CD4-positive, alpha-beta T cell treated with Interleukin-4 for 1 hour (primary cell): ENCODE measurements at regions not wholly inside any gene's neighbourhood (a gene's known extent, or its start where the extent isn't known, plus 50 kb on each side); places are given as distances from the start of the nearest gene placed in this dataset.
"Not testable (repeated sequence)": the region's sequence is repeated elsewhere in the genome, so short reads cannot be mapped to it uniquely, and the experiment has no call there.

Source experiments
- DNase-seq, 2 donors: peaks; one replicate each; pipeline ENCODE4 v3.0.0-alpha.2; 2020 to 2022

DNA sequence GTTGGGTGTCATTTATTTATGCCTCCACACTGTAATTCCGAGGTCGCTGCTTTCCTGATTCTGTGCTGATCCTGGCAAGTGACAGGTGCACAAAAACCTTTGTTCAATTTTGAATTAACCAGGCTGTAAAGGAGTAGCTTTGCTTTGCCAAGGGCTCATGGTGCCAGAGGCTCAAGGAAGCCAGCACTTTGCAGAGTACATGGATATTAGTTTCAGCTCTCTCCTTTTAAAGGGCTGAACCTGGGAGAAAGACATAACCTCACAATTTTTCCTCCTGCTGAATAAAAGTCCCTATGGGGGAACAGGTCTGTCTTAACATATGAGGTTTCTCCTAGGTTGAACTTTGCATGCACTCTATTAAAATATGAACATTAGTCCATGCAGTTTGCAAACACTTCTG, 227.6 kb upstream of the WSB1 start:
- DNase-seq, result no peak

DNA sequence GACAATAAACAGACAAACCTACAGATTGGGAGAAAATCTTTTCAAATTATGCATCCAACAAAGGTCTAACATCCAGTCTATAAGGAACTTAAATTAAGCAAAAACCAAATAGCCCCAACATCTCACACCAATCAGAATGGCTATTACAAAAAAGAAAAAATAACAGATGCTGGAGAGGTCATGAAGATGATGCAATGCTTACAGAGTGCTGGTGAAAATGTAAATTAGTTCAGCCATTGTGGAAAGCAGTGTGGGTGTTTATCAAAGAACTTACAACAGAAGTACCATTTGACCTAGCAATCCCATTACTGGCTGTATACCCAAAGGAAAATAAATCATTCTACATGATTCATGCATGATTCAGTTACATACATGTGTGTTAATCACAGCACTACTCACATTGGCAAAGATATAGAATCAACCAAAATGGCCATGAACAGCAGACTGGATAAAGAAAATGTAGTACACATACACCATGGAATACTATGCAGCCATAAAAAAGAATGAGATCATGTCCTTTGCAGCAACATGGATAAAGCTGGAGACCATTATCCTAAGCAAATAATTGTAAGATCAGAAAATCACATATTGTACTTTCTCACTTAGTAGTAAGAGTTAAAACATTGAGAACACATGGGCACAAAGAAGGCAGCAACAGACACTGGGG, 223.9 kb upstream of the WSB1 start:
- no peak for DNase-seq

DNA sequence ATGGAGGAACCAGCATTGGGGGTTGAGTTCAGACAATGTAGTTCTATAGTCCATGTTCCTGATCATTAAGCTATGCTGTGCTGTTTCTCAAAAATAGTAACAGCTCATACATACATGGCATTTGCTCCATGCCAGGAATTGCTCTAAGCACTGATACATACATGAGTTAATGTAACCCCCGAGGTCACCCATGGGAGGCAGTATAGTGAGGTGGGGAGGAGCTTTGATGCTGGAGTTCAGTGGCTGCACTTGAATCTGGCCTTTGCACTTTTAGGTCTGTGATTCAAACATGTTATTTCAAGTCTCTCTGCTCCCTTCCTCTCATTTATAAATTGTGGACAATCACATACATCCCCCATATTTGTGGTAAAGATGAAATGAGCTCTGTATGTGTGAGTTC, 223.1 kb upstream of the WSB1 start:
- DNase-seq, result no peak

DNA sequence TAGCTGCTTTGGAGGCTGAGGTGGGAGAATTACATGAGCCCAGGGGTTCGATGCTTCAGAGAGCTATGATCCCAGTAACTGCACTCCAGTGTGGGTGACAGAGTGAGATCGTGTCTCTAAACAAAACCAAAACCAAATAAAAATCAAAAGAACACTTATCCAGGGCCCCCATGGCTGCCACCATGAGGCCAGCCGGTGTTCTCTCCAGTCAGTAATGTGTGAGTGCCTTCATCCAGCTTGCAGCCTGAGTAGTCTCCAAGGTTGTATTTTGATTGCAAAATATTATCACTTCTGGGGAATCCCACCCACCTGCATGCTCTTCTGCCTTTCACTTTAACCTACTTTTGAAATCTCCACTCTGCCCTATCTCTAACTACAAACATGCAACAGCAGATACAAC, 221.0 kb upstream of the WSB1 start:
- no peak for DNase-seq

DNA sequence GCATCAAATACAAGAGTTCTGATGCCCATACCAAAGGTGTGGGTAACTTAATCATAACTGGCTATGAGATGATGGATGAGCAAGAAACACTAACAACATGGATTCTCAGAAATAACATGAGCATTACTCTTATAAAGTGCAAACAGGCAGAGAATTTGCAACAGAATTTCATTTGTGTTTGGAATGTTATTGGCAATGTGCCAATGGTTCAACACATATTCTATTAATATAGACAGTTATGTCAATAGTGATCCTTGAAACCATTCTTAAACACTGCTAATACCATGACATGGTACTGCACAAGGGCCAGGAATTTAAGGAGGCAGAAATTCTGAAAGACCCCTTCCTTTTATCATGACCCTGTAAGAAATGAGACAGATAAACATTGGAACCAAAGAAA, 217.1 kb upstream of the WSB1 start:
- no peak for DNase-seq

GRCh38 chr17:27078296-27078695, 215.6 kb upstream of the WSB1 start:
- DNase-seq, result no peak

DNA sequence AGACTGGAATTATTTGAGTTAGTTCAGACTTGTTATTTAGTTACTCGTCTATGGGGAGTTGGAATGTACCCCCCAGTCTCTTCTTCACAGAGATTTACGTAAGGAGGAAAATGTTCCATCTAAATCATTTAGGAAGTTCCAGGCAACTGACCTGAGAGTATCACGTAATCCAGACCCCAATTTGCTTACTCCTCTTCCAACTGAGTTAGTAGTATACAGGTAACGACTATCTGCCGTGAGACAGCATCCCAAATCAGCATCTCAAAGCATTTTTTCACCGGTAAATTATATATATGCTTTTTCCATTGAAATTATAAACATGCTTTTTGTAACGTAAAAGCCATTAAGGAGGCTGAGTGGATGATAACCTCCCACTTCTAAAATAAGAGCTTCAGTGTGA, 214.3 kb upstream of the WSB1 start:
- no peak for DNase-seq

DNA sequence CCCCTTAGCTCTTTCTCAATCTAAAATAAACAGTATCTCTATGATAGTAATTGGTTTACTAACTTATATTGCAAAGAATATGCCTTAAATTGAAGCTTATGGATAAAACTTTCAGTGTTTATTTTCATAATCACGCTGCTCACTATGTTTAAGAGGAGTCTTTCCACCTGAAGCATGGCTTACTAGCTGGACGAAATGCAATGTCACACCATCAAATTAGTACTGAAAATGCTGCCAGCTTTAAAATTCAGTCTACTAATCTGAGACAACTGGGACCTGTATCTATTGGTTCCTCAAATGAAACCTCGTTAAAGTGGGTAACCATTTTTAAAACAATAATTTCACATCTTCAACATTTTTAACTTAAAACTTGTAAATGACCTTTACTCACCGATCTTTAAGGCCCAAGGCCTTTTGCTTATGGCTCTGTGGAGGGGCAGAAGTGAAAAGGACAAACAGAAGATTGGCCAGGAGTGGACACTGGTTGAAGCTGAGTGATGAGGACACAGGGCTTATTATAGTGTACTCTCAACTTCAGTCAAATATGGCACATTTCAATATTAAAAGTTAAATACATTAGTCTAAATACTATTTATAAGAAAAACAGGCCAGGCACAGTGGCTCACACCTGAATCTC, 212.8 kb upstream of the WSB1 start:
- DNase-seq, result no peak

DNA sequence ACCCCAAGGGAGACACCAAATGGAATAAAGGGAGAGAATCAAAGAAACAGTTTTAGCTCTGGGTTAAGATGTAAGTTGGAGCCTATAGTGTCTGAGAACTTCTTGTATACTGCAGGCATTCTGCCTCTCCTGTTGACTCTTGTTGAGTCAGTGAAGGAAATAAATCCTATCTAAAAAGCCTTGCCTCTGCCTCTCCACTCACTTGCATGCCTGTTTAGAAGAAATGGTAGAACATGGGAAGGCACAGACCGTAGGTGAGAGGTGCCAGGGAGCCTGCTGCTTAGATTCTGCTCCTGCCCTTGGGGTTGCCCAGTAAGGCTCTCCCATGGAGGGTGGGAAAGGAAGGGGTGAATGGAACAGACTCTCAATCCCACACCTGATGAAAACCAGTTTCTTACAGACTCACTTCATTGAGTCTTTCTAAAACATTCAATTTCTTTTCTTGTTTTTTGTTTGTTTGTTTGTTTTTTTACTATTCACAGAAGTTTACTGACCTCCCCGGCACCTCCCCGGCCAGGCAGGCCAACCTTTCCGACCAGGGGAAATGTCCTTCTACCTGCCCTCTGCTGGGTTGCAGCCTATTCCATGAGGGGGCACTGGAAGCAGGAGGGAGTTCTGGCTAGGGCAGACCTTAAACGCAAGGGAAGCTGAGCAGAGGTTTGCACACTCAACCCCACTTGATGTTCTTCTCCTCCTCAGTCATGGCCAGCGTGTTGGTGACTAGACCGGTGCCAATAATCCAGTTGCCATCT, 211.7 kb upstream of the WSB1 start:
- DNase-seq, result no peak

GRCh38 chr17:27082775-27083154, 211.1 kb upstream of the WSB1 start:
- no peak for DNase-seq

DNA sequence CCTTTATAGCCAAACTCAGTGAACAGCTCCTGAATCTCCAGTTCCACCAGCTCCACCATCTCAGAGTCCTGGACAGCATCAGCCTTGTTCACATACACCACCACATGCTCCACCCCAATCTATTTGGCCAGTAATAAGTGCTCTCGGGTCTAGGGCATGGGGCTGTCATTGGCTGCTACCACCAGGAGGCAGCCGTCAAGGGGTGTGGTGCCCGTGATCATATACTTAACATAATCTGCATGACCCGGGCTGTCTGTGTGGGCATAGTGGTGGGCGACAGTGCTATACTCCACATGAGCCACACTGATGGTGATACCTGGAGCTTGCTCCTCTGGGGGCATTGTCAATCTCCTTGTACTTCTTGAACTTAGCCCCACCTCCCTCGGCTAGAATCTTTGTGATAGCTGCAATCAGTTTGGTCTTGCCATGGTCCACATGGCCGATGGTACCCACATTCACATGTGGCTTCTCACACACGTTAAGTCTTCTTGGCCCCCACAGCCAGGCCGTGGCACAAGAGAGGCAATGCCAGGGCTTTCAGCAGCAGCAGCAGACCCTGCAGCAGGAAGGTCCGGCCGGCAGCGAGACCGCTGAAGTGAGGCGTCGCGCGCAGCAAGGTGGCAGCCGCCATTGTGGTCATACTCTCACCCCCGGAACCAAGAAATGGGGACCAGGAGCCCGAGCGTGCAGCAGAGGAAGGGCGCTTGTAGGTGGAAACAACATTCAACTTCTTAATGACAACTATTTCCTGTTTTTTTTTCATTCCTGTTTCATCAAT, 210.3 kb upstream of the WSB1 start:
- no peak for DNase-seq

- no peak for DNase-seq
These were observed 208.4 kb upstream of the WSB1 start for GRCh38 chr17:27085517-27085916.

- DNase-seq, result no peak
These were observed 207.4 kb upstream of the WSB1 start for GRCh38 chr17:27086526-27086925.

DNA sequence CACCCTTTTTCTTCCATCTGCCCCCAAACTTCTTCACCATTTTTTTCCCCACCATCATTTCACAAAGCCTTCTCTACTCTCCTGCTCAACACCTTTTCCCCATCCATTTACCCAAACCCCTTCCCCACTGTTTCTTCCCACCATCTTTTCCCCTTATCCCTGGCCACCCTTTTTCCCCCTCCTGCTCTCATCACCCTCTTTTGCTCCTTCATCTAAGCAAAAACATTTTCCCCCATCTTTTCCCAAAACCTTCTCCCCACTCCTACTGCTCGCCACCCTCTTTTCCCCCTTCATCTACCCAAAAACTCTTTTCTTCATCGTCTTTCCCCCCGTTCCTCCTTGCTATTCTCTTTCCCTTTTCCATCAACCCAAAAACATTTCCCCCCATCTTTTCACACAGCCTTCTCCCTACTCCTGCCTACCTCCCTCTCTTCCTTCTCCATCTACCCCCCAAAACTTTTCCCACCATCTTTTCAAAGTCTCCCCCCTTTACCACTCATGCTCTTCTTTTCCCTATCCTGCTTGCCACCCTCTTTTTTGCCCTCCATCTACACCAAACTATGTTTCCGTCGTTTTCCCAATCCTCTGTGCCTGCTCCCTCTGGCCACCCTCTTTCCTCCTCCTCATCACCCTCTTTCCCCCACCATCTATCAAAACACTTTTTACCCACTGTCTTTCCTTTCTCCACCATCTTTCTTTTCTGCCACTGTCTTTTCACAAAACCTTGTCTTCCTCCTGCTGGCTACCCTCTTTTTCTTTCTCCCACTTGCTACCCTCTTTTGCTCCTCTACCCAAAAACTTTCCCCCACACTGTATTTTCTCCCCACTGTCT, 205.8 kb upstream of the WSB1 start:
- DNase-seq, result no peak

- DNase-seq, result no peak
These were observed 205.2 kb upstream of the WSB1 start for GRCh38 chr17:27088767-27089078.

DNA sequence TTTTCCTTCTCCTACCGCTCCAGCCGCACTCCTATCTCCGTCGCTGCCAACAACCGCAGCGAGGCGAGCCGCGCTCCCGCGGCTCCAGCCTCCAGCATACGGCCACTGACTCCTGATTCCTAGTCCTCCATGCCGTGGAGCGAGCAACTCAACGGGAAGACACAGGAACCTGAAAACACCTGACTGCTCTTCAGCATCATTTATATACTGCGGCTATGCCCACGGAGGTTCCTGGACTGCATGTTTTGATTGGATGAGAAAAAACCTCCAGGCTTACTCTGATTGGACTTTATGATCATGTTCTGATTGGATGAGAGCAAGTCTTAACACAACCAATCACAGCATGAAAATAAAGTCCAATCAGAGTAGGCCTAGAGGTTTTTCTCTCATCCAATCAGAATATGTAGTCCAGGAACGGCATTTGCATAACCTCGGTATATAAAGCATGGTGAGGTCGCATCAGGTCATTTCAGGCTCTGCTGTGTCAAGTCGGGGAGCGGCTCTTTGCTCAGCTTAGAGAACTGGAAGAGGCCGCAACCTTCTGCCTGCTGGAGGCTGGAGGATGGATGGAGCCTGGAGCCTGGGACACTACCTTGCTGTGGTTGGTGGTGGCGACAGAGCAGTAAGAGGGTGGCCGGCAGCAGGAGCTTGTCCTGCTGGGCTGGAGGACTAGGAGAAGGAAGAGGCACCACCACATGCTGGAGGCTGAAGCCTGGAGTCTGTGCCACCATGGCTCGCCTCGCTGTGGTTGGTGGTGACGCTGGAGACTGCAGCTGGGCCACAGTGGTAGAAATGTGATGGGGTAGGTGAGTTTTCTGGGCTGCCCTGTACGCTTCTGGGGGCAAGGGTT, 204.6 kb upstream of the WSB1 start:
- not testable (repeated sequence) for DNase-seq

GRCh38 chr17:27089929-27090247, 204.0 kb upstream of the WSB1 start:
- DNase-seq, result no peak

- DNase-seq, result not testable (repeated sequence)
These were observed 203.4 kb upstream of the WSB1 start for GRCh38 chr17:27090450-27091042.

- DNase-seq, result no peak
These were observed 202.8 kb upstream of the WSB1 start for GRCh38 chr17:27091043-27091497.

- DNase-seq, result not testable (repeated sequence)
These were observed 199.7 kb upstream of the WSB1 start for GRCh38 chr17:27094179-27094578.

GRCh38 chr17:27095821-27096220, 198.1 kb upstream of the WSB1 start:
- not testable (repeated sequence) for DNase-seq
